Esophagus mucosa (tissue), 1 donor: ENCODE measurements at regions not wholly inside any gene's neighbourhood (a gene's known extent, or its start where the extent isn't known, plus 50 kb on each side); places are given as distances from the start of the nearest gene placed in this dataset.
"Not testable (repeated sequence)": the region's sequence is repeated elsewhere in the genome, so short reads cannot be mapped to it uniquely, and the experiment has no call there.

Experiments used
- ATAC-seq: fragments of 200-7000 bp; cut with Tn5 transposase; one replicate; pipeline ENCODE4 v1.9.1; 2020
- donor health status: DM: yes; HTN: yes; CAD: no.

DNA sequence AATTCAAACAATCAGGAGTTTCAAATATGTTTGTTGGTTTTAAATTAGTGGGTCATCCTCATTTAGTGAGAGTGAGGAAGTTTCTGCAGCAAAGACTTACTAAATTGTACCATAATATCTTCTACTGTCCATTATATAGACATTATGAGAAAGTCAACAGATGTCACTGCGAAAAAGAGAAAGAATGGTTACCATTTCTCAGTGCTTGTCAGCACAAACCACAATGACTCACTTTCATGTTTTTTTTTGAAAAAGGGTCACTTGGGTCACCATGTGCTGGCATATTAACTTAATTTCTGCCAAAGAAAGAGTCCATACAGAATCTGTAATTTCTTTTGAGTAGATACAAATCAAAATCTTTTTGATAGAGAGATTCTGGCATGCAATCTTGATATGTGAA is 924.6 kb upstream of the FAT3 start:
- ATAC-seq: no peak

DNA sequence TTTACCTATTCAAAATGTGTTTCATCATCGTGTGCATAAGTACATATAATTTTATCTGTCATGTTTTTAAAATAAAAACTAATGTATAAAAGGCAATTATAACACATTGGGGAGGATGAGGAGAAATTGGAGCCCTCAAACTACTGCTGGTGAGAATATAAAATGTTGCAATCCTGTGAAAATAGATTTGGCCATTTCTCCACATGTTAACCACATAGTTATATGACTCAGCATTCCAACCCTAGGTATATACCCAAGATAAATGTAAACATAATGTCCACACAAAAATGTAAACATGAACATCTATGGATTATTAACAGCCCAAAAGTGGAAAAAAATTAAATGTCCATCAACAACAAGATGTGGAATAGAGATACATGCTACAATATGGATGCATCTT is 928.0 kb upstream of the FAT3 start:
- no peak for ATAC-seq

DNA sequence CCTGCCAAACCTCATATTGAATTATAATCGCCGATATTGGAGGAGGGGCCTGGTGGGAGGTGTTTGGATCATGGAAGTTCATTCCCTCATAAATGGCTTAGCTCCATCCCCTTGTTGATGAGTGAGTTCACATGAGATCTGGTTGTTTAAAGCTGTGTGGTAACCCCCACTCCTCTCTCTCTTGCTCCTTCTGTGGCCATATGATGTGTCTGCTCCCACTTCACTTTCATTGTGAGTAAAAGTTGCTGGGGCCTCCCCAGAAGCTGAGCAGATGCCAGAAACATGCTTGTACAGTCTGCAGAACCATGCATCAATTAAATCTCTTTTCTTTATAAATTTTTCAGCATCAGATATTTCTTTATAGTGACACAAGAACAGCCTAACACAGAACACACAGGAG is 929.0 kb upstream of the FAT3 start:
- no peak for ATAC-seq

DNA sequence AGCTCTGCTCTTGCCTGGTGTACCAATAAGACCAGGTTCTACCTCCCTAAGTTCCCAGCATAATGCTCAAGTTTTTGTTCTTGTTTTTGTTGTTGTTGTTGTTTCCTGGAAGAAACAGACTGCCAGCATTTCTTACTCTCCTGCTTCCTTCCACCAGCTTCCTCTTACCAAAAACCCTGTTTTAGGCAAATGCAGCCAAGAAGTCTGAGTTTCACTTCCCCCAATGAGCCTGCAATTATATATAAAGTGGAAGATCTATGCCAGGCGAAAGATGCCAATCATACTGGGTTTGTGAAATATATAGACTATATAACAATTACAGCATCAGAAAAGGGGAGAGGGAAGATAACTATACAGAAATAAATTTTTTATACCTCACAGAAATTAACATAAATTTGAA is 931.5 kb upstream of the FAT3 start:
- ATAC-seq: no peak

DNA sequence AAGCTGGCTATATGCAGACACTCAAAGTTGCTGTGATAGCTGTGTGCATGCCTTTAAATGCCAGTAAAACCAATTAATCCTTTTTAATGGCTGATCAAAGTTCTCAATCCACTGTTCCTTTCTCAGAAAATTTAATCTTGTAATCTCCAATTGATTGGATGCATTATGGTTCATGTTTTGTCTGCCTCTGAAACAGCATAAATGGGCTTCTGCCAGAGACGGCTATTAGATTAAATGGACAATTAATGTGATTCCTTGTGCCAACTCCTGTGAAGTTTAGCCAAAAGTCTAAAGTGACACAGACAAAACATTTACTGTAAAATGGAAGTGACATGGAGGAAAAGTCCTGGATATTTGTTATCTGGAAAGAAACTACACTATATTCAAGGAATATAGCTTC is 952.5 kb upstream of the FAT3 start:
- ATAC-seq: no peak

DNA sequence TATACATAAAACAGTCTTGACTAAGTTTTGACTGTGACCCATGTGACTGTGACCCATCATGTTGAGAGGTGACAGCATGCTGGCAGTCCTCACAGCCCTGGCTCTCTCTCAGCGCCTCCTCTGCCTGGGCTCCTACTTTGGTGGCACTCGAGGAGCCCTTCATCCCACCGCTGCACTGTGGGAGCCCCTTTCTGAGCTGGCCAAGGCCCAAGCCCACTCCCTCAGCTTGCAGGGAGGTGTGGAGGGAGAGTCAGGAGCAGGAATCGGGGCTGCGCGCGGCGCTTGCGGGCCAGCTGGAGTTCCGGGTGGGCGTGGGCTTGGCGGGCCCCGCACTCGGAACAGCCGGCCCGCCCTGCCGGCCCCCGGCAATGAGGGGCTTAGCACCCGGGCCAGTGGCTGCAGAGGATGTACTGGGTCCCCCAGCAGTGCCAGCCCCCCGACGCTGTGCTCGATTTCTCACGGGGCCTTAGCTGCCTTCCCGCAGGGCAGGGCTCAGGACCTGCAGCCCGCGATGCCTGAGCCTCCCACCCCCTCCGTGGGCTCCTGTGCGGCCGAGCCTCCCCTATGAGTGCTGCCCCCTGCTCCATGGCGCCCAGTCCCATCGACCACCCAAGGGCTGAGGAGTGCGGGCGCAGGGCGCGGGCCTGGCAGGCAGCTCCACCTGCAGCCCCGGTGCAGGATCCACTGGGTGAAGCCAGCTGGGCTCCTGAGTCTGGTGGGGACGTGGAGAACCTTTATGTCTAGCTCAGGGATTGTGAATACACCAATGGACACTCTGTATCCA is 955.9 kb upstream of the FAT3 start:
- ATAC-seq: not testable (repeated sequence)

DNA sequence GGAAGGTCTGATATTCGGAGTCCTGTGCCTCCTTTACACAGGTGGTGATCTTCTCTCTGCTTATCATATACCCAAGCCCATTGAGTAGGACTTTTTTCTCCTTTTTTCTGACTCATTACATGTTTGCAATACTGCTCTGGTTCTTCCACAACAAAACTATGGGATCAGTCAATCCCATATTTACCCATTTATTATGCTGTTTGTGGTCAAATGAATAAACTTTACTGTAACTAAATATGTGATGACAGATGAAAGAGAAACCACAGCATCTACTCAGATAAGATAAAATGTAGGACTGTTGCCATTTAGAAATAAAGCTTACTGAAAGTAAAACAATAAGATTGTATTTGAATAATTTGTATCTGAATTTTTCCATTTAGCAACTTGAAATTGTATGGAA is 958.7 kb upstream of the FAT3 start:
- no peak for ATAC-seq

DNA sequence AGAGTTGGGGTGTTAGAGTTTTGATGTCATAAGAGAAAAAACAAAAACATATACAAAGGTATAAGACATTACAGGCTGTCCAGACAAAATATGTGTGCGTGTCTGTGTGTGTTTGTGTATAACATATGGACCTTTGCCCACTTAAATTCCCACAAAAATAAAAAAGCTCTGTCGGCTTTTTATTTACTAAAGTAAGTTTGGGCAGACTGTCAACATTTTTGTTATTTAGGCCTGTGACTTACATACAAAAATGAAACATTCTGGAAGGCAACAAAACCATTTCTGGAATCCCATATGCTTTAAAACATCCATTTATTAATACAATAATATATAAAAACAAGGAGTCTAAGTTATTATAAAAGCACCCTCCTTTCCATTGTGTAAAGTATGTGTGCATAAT is 960.1 kb upstream of the FAT3 start:
- no peak for ATAC-seq

DNA sequence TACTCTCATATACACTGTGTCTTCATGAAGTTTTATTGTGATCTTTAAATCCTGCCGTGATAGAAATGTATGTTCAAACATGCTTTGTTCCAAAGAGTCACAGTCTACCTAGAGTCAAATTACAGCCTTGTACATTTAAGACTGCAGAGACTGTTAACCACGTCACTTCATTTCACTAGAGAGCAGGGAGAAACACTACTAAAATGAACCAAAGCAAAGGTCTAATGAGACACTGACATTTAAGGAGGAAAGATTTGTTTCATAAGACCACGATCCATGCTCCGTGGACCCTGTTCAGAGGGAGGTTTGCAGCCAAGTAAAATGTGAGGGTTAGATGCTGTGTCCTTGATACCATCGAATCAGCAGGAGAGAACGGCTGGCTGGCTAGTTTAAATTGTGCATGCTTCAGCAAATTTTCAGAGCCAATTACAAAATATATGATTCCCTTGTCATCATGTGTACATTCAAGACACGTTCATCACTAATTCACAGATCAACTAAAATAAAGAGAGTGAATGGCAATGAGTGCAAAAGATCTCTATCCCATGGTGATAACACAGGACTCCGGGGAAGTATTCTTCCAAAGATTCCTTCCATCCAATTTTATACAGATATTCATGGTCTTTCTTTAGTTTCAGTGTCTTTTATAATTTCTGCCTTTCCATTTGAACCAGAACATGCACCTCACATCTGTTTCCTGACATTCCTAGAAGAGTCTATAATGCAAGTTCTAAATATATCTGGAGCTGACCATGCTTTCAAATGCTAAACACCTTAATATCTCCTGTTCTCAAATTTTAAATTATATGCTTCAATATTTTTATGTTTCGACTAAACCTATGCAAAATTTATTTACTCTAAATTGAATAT is 960.9 kb upstream of the FAT3 start:
- ATAC-seq: no peak

DNA sequence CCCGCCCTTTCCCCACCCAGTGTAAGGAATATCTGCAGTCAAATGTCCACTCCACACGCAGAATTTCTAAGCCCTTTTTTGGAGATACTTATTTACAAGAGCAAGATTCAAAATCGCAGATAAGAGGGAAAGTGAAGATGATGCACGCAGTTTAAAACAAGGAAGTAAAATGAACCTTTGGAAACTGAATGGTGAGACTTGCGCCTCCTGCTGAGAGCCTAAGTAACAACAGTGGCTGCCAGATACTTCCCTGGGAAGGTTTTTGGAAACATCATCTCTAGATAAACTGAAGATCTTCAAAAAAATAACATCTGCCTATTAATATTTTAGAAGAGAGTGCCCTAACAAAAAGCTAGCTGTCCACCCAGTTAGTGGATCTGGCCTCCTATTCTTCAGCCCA is 963.1 kb upstream of the FAT3 start:
- ATAC-seq: no peak

DNA sequence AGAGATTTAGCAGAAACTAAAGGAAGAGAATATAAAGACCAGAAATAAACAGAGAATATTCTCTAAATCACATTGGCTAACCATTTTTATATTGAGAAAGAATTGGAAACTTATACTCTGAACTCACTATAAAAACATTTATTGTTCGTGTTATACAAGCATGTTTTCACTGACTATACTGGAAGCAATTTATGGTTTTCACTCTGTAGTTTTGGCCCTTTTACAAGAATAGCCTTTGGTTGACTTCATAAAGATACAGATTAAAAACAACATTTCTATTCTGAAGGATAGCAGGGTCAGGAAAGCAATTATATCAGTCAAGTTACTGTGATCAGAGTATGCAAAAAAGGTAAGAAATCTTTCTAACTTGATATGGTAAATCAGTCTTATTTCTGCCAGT is 965.7 kb upstream of the FAT3 start:
- ATAC-seq: no peak

DNA sequence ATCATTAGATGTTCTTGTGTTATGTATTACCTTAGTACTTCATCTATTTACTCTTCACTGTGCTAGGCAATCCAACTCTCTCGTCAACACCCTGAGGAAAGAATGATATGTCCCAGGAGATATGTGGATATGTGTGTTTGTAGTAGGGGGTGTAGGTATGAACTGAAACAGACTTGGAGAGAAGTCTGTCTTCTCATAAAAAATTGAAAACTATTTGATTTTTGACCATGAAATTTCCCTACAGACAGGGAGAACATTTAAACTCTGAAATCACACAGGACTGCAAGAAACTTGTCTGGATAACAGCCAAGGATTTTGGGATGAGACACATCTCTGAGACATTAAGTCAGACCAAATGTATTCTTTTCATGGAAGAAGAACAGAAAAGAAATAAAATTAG is 967.0 kb upstream of the FAT3 start:
- no peak for ATAC-seq

DNA sequence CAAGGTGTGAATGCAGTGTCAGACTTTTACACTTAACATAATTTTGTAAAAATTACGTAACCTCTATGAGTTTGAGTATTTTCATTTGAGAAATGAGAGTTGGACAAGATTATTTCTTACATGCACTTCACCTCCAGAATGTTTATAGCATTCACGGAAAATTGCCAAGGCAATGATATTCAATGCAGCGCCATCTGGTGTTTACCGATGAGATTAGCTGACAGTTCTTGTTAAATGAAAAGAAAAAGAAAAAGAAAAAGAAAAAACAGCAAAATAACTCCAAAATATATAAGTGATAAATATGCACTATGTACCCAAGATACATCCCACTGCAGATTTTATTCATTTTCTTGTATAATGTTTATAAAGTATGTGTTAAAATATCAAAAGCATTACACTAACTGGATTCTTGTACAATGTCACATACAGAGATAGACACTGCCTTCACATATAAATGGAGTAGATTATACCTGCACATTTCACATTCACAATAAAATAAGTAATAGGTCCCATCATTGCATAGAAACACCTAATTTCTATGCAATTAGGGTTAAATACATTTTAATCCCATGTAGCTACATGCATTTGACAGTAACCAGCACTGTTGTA is 976.3 kb upstream of the FAT3 start:
- no peak for ATAC-seq

DNA sequence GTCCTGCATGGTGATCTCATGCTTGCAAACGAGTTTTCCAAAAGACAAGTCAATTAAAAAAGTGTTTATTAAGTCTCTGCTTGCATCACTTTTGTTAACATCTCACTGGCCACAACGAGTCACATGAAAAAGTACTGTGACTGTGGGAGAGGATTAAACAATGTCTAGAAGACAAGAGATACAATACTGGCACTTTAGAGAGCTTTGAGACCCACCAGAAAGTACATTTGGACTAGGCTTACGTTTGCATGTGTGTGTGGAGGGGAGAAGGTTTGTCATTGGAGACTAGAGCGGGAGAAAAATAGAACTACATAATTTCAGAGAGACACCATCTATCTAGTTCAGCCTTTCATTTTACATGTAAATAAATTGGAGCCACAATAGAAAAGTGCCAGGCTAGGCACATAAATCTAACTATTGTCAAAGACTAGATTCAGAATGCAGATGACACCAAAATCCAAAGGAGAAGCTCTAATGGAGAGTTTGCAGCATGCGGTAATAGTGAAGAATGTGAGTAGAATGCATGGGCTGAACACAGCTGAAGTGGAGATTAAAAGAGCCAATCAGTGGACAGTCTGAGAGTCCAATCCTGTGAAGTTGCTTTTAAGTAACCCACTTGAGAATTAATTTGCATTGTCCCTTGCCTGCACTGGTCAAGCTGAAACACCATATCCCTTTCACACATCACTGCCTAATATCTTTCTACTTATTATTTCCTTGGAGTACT is 977.4 kb upstream of the FAT3 start:
- no peak for ATAC-seq

DNA sequence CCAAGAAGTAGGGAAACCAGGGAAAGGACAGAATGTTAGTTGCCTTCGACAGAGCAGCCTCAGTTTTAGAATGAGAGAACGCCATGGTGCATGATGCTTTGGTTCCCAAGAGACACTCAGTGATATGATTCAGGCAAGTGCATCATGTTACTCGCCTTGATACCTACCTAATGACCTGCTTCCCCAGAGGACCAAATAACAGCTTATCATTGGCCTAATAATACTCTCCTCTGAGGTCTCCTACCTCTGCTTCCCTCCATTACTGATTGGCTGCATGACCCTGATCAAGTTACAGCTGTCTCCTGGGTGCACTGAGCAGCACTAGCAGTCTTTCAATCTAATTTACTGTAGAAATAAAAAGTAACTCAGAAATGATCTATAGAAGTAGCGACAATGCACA is 979.7 kb upstream of the FAT3 start:
- no peak for ATAC-seq

DNA sequence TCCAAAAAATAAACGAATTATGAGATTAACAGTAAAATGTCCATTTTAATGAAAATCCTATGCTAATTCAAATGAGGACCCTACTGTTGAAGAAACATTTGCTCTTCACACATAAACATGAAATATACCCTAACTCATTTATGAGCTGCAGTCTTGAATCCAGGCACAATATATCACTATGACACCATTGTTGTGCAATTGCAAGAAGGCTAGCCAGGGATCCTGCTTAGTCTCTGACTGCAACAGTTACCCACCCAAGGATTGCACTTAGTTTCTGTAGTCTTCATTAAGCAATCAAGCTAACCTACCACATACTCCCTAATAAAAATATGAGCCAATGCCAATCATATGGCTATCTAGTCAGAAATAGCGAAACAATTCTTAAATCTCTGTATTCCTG is 981.0 kb upstream of the FAT3 start:
- ATAC-seq: no peak

DNA sequence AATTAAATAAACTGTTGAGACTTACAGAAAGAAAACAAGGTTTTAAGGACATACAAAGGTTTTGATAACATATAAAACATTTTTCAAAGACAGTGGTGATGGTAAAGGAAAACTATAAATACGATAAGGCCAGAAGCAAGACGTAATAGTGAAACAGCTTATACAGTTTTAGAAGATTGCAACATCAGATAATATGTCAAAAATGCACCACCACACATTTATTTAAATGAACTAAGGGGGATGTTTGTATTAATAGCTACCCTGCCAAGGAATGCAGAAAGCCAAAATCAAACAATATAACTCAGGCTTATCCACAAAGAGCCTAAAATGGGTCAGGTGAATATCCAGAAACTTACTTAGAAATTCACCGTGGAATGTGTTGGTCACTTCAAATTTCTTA is 981.6 kb upstream of the FAT3 start:
- no peak for ATAC-seq

DNA sequence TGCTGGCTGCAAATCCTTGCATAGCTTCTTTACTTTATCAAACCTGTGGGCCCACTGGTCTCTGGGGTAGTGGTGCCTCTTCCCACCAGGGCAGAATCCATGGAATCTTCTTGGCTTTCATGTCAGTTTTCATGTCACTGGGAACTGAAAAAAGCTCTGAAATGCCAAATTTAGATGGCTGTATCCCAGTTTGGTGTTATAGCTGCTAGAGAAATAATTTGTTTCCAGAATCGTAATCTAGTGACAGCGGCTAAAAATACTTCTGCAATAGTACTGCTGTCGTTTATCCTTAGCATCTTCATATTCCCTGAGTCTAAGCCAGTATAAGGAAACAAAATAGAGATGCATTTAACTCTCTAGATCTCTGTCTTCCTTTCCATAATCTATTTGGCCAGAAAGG is 983.4 kb upstream of the FAT3 start:
- ATAC-seq: no peak

DNA sequence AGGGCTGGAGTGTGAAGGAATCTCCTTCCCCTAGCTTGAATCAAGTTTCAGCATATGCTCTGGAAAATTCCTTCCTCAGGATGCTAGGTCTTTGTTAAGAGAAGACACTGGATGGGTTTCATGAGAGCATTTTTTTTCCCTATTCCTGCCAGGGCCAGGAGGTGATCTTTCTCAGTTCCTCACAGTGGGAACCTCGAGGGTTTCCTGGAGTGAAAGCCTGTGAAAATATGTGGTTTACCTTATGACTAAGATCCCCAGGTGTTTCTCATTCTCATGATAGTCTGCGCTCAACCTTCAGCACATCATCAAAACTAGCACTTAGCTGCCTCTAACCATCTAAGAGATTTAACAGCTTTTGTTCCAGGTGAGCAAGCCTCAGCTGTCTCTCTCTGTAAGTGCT is 985.3 kb upstream of the FAT3 start:
- no peak for ATAC-seq

DNA sequence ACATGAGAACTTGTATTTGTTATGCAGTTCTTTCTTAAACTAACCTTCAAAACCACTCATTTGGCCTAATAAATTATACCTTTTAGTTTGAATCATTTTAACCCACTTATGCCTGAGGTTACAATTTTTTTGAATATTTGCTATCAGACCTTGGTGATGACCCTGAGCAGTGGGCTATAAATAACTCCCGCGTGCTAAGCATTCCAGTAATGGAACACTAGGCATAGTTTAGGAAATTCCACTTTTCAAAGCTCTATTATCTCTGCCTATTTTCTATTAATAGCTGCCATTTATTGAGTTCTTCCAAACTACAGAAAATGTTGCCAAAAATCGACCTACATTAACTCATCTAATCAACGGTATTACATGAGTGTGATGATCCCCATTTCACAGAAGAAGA is 993.4 kb upstream of the FAT3 start:
- ATAC-seq: no peak

DNA sequence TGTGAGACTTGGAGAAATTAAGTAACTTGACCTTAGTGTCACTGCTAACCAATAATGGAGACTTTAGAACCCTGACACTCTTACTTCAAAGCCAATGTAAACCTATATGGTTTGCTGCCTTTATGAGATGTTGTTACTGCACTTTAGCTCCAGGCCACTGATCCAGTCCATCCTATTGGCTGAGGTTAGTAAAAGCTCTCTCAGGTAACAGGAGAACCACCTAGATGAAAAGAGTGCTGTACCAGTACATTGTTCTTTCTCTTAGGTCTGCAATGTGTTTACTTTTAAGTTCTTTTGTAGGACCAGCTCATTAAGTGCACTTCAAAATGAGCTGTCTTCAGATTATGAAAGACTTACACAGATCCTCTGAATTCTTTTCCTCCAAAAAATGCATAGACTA is 994.0 kb upstream of the FAT3 start:
- no peak for ATAC-seq

DNA sequence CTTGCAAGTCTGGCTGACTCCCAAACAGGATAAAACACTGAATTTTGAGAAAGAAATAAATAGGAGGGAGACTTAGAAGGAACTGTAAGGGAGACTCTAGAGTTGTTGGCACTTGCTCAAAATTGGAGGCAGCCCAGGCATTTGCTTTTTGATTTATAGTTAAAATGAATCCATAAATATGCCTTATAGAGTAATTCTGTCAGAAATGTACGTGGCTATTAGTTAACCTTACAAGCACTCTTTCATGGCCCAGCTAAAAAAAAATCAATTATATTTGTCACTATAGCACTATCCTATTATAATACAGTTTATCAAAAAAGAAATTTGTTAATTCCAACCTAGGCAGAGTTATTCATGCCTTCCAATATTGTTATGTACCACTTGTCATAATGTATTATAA is 1000.0 kb upstream of the CHORDC1 start:
- ATAC-seq: no peak
